Type B pancreatic cell (in vitro differentiated cells): ENCODE measurements at regions not wholly inside any gene's neighbourhood (a gene's known extent, or its start where the extent isn't known, plus 50 kb on each side); places are given as distances from the start of the nearest gene placed in this dataset.

Experiments
- DNase-seq: peaks from one replicate; pipeline ENCODE4 v3.0.0; 2021; ENCODE audit warnings: mixed read lengths; ENCODE audit not compliant: unreplicated experiment; ENCODE audit errors: extremely low spot score
- H3K27ac Mint-ChIP-seq: 2 replicates; pipeline ENCODE4 v1.8.0; 2021; ENCODE audit warnings: mild to moderate bottlenecking, mixed read lengths
- H3K27me3 Mint-ChIP-seq: 2 replicates; pipeline ENCODE4 v1.8.0; 2021; ENCODE audit warnings: mixed read lengths
- H3K36me3 Mint-ChIP-seq: 2 replicates; pipeline ENCODE4 v1.8.0; 2021; ENCODE audit warnings: mixed read lengths
- H3K4me1 Mint-ChIP-seq: one replicate; pipeline ENCODE4 v1.8.0; 2021; ENCODE audit warnings: mixed read lengths; ENCODE audit not compliant: unreplicated experiment
- H3K4me3 Mint-ChIP-seq: 2 replicates; pipeline ENCODE4 v1.8.0; 2021; ENCODE audit warnings: mild to moderate bottlenecking, mixed read lengths
- H3K9me3 Mint-ChIP-seq: 2 replicates; pipeline ENCODE4 v1.8.0; 2021; ENCODE audit warnings: mixed read lengths
- TF ChIP-seq, protein P1 (sequence below): fragments of 200-600 bp; sonication (generic); conservative IDR thresholded peaks from 2 replicates; pipeline ENCODE4 v1.5.0; 2021; ENCODE audit warnings: antibody characterized with exemption, mild to moderate bottlenecking

DNA sequence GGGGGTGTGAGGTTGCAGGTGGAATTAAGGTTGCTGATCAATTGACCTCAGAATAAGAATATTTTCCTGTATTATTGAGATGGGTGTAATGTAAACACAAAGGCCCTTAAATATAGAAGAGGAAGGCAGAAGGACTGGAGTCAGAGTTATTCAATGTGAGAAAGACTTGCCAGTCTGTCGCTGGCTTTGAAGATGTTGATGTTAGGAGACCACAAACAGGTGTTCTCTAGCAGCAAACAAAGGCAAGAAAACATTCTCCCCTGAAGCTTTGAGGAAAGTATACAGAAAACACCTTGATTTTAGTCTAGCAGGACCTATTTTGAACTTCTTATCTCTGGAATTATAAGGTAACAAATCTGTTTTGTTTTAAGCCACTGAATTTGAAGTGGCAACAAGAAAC, 138.9 kb upstream of the PTPRK start:
- TF ChIP-seq, protein P1, sequence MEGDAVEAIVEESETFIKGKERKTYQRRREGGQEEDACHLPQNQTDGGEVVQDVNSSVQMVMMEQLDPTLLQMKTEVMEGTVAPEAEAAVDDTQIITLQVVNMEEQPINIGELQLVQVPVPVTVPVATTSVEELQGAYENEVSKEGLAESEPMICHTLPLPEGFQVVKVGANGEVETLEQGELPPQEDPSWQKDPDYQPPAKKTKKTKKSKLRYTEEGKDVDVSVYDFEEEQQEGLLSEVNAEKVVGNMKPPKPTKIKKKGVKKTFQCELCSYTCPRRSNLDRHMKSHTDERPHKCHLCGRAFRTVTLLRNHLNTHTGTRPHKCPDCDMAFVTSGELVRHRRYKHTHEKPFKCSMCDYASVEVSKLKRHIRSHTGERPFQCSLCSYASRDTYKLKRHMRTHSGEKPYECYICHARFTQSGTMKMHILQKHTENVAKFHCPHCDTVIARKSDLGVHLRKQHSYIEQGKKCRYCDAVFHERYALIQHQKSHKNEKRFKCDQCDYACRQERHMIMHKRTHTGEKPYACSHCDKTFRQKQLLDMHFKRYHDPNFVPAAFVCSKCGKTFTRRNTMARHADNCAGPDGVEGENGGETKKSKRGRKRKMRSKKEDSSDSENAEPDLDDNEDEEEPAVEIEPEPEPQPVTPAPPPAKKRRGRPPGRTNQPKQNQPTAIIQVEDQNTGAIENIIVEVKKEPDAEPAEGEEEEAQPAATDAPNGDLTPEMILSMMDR, result no peak
- Mint-ChIP-seq H3K27me3 (peaks cover 11% of the 10 kb centered on the region), H3K4me3 (no peak overlapping the region), H3K27ac (no peak overlapping the region), H3K4me1 (no peaks in the 10 kb centered on the region), H3K36me3 (no peaks in the 10 kb centered on the region), H3K9me3 (no peaks in the 10 kb centered on the region)
- no peak for DNase-seq

DNA sequence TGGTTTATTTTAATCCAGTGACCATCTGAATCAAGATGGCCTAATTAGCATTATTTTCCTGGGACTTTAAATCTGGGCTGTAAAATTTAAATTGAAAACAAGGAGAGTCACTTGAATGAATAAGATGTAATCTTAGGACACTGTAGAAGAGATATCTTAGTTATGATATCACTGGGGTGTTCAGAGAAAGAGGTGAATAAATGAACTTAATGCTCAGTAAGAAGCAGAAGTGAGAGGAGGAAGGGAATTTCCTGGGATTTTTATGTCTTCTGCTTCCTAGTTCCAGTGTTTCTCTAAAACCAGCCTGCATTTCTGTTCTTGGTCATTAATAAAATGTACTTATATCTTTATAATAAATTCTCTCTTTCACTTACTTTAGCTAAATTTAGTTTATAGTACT, 136.8 kb upstream of the PTPRK start:
- Mint-ChIP-seq H3K36me3 (no peaks in the 10 kb centered on the region), H3K4me3 (no peak overlapping the region), H3K27ac (no peak overlapping the region), H3K4me1 (no peaks in the 10 kb centered on the region), H3K9me3 (no peaks in the 10 kb centered on the region), H3K27me3 (peaks cover 11% of the 10 kb centered on the region)
- DNase-seq, result no peak
- TF ChIP-seq, protein P1, result no peak

DNA sequence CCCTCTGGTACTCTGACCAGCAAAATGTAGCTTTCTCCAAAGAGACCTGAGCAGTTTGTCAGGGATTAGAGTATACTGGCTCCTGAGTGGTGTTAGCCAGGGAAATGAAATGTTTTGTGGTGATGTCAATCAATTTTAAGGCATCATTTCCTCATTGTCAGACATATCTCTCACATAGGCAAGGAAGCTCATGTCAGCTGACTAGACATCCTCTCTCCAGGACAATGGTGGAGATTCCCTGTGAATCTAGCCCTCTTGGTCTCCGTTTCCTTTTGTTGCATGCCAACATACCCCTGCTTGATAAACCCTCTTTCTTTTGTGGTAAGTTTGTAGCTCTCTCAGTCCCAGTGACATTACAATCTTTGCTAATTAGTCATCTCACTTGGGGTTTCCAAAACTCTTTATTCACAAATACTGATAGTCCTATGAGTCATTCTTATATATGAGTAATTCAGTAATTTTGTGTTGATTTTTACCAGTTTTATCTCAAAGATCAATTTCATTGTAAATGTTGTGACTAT, 135.6 kb upstream of the PTPRK start:
- TF ChIP-seq, protein P1, result no peak
- DNase-seq, result no peak
- H3K27ac Mint-ChIP-seq, result no peak overlapping the region
- no peak overlapping the region for H3K4me3 Mint-ChIP-seq
- no peaks in the 10 kb centered on the region for H3K4me1 Mint-ChIP-seq
- peaks cover 15% of the 10 kb centered on the region for H3K27me3 Mint-ChIP-seq
- no peaks in the 10 kb centered on the region for H3K36me3 Mint-ChIP-seq
- H3K9me3 Mint-ChIP-seq, result no peaks in the 10 kb centered on the region

DNA sequence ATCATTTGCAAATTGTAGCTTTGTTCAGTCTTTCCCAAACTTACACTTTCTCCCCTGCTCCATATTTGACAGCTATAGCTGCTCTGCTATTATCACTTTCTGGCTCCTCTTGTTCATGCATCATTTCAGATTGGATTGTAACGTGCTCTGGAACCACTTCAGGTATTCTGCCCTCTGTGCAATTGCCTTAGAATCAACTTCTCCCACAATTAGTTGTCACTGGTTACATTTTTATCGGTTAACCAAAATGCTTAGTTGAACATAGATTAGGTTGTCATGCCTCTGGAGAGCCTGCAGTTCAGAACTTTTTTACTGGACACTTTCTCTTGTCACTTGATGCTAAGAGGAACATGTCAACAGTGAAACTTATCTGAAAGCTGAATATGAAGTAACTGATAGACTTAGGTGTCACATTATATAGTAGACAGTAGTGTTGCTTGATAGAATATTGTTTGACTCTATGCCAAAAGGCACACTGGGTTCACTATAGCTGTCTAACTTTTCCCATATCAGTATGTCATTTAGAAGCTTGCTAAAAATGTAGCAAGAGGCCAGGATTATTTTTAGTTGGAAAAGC, 127.7 kb upstream of the PTPRK start:
- H3K27me3 Mint-ChIP-seq, result peaks cover 7% of the 10 kb centered on the region
- no peak for DNase-seq

DNA sequence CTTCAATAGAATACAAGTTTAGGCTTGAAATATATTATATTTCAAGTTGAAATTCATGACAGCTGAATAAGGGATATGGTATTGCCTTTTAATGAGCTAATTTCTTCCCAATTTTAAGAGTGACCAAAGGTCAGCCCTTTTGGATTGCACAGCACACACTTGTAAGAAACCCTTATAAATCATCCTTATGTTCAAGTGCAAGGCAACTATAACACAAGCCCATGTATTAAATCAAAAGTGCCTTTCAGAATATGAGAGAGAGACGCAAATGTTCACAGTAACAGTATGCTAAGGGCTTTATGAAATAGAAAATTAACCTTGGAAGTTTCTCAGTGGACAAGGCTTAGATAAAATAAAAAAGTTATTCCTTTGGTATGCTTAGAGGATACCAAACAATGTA, 121.7 kb upstream of the PTPRK start:
- Mint-ChIP-seq H3K9me3 (no peaks in the 10 kb centered on the region), H3K36me3 (no peaks in the 10 kb centered on the region), H3K4me3 (no peak overlapping the region), H3K27ac (no peak overlapping the region), H3K27me3 (peaks cover under 1% of the 10 kb centered on the region), H3K4me1 (peaks cover 6% of the 10 kb centered on the region)
- TF ChIP-seq, protein P1, result no peak
- DNase-seq, result no peak

More for the DNA sequence above, 127.7 kb upstream of the PTPRK start:
- no peaks in the 10 kb centered on the region for H3K9me3 Mint-ChIP-seq
- no peaks in the 10 kb centered on the region for H3K4me1 Mint-ChIP-seq
- H3K36me3 Mint-ChIP-seq, result no peaks in the 10 kb centered on the region
- no peak overlapping the region for H3K4me3 Mint-ChIP-seq
- TF ChIP-seq, protein P1, result no peak
- no peak overlapping the region for H3K27ac Mint-ChIP-seq
